Activated CD8-positive, alpha-beta memory T cell treated with anti-CD3 and anti-CD28 coated beads for 24 hours (primary cell): ENCODE measurements at regions not wholly inside any gene's neighbourhood (a gene's known extent, or its start where the extent isn't known, plus 50 kb on each side); places are given as distances from the start of the nearest gene placed in this dataset.

Experiments used
- DNase-seq: peaks from one replicate; pipeline ENCODE4 v3.0.0-alpha.2; 2020

GRCh38 chr16:35171106-35171505, 1711.7 kb downstream of the TP53TG3F start:
- no peak for DNase-seq

- no peak for DNase-seq
These were observed 1713.9 kb downstream of the TP53TG3F start for GRCh38 chr16:35173295-35173694.

- no peak for DNase-seq
These were observed 1714.6 kb downstream of the TP53TG3F start for GRCh38 chr16:35174016-35174415.

- DNase-seq = no peak
These were observed 1717.0 kb downstream of the TP53TG3F start for GRCh38 chr16:35176449-35176848.

- no peak for DNase-seq
These were observed 1718.4 kb downstream of the TP53TG3F start for GRCh38 chr16:35177851-35178250.

GRCh38 chr16:35180970-35181369, 1721.6 kb downstream of the TP53TG3F start:
- no peak for DNase-seq

- DNase-seq = no peak
These were observed 1722.1 kb downstream of the TP53TG3F start for GRCh38 chr16:35181422-35182030.

- DNase-seq = no peak
These were observed 1722.7 kb downstream of the TP53TG3F start for GRCh38 chr16:35182043-35182677.

GRCh38 chr16:35182943-35183550, 1723.6 kb downstream of the TP53TG3F start:
- DNase-seq = no peak

- no peak for DNase-seq
These were observed 1725.0 kb downstream of the TP53TG3F start for GRCh38 chr16:35184356-35184870.

GRCh38 chr16:35185366-35186044, 1726.1 kb downstream of the TP53TG3F start:
- DNase-seq = no peak

- no peak for DNase-seq
These were observed 1726.8 kb downstream of the TP53TG3F start for GRCh38 chr16:35186045-35186759.

- DNase-seq = no peak
These were observed 1728.3 kb downstream of the TP53TG3F start for GRCh38 chr16:35187665-35188225.

- no peak for DNase-seq
These were observed 1729.1 kb downstream of the TP53TG3F start for GRCh38 chr16:35188288-35189155.

GRCh38 chr16:35192993-35193392, 1733.6 kb downstream of the TP53TG3F start:
- DNase-seq = no peak

GRCh38 chr16:35193956-35194355, 1734.5 kb downstream of the TP53TG3F start:
- DNase-seq = no peak

- DNase-seq = no peak
These were observed 1735.3 kb downstream of the TP53TG3F start for GRCh38 chr16:35194681-35195080.

GRCh38 chr16:35195173-35195863, 1735.9 kb downstream of the TP53TG3F start:
- DNase-seq = no peak

GRCh38 chr16:35195864-35196216, 1736.4 kb downstream of the TP53TG3F start:
- no peak for DNase-seq

GRCh38 chr16:35196313-35196712, 1736.9 kb downstream of the TP53TG3F start:
- no peak for DNase-seq

GRCh38 chr16:35197656-35198055, 1738.2 kb downstream of the TP53TG3F start:
- no peak for DNase-seq
